Esophagus squamous epithelium (tissue), 4 donors: ENCODE measurements at regions not wholly inside any gene's neighbourhood (a gene's known extent, or its start where the extent isn't known, plus 50 kb on each side); places are given as distances from the start of the nearest gene placed in this dataset.

Experiments
- CTCF ChIP-seq, 6 experiments: fragments of 450-650 bp in 4 of 6; fragments of 200-600 bp in 2 of 6; sonication (generic) in 2 of 6; IDR thresholded peaks; one replicate each; pipeline ENCODE4 v1.5.1; 2016 to 2019; ENCODE audit warnings: antibody characterized with exemption in 6 of 6, mild to moderate bottlenecking in 4 of 6, moderate library complexity in 4 of 6
- POLR2A ChIP-seq, 4 donors: fragments of 450-650 bp; IDR thresholded peaks; one replicate each; pipeline ENCODE4 v1.6.1; 2017; ENCODE audit warnings: antibody characterized with exemption in 4 of 4, mild to moderate bottlenecking in 4 of 4, moderate library complexity in 3 of 4

- no peak for TF ChIP-seq CTCF (IDR thresholded peaks at IDR 0.05)
- no peak for TF ChIP-seq POLR2A (IDR thresholded peaks at IDR 0.05)
Measured at GRCh38 chr5:63008195-63008594, 429.6 kb downstream of the LRRC70 start.
